Kidney (tissue), 13 donors: ENCODE measurements at regions not wholly inside any gene's neighbourhood (a gene's known extent, or its start where the extent isn't known, plus 50 kb on each side); places are given as distances from the start of the nearest gene placed in this dataset.
"Not testable (repeated sequence)": the region's sequence is repeated elsewhere in the genome, so short reads cannot be mapped to it uniquely, and the experiment has no call there.

ENCODE experiments used
- DNase-seq, 5 donors: peaks; one replicate each; pipeline ENCODE4 v3.0.0-alpha.2; 2013 to 2020
- FAIRE-seq: peaks from 2 replicates; lab custom pipeline; 2012; peaks lifted over from hg19 to GRCh38; lab: Jason Lieb, UNC
- H3K27ac ChIP-seq, 2 donors: one replicate each; pipeline ENCODE4 v1.7.0; 2013; ENCODE audit warnings: low read depth in 2 of 2, low read length in 2 of 2, inconsistent platforms in 1 of 2
- H3K27me3 ChIP-seq: one replicate; pipeline ENCODE4 v1.7.1; 2013; ENCODE audit warnings: low read length, inconsistent platforms; ENCODE audit not compliant: control insufficient read depth, insufficient read depth
- H3K36me3 ChIP-seq, 3 donors: one replicate each; pipeline versions ENCODE4 v1.7.0 to v1.7.1; 2013; ENCODE audit warnings: low read length in 3 of 3, control low read depth in 1 of 3, inconsistent platforms in 1 of 3; ENCODE audit not compliant: insufficient read depth in 3 of 3, control insufficient read depth in 2 of 3
- H3K4me1 ChIP-seq, 3 donors: one replicate each; pipeline versions ENCODE4 v1.7.0 to v1.7.1; 2013; ENCODE audit warnings: low read length in 3 of 3, inconsistent platforms in 1 of 3, low read depth in 1 of 3; ENCODE audit not compliant: control insufficient read depth in 2 of 3, insufficient read depth in 2 of 3
- H3K4me3 ChIP-seq, 3 donors: one replicate each; pipeline versions ENCODE4 v1.7.0 to v1.8.1; 2013; ENCODE audit warnings: low read length in 3 of 3, control low read depth in 1 of 3, inconsistent platforms in 1 of 3
- H3K9ac ChIP-seq, 3 donors: one replicate each; pipeline versions ENCODE4 v1.7.0 to v1.7.1; 2013; ENCODE audit warnings: low read length in 3 of 3, control low read depth in 1 of 3, inconsistent platforms in 1 of 3
- H3K9me3 ChIP-seq, 3 donors: one replicate each; pipeline versions ENCODE4 v1.7.0 to v1.7.1; 2013; ENCODE audit warnings: low read length in 3 of 3, control low read depth in 1 of 3, inconsistent platforms in 1 of 3; ENCODE audit not compliant: control insufficient read depth in 2 of 3, insufficient read depth in 1 of 3
- intact Hi-C: fragments of 100-400 bp; cut with DNase I; formaldehyde crosslinking; loops from one replicate; pipeline ENCODE4 v1.11.1; 2022
- TF ChIP-seq, protein P1 (sequence below): IDR thresholded peaks from 3 replicates; pipeline ENCODE4 v1.5.1; 2012; ENCODE audit warnings: mild to moderate bottlenecking, moderate library complexity, borderline replicate concordance; ENCODE audit not compliant: insufficient read depth; ENCODE audit errors: extremely low read depth
- donor health status: control.
- donor health status: control.
- donor health status: control.
- donor health status: control.
- donor health status: control.
- donor health status: DM: yes; HTN: yes; CAD: no.
- donor health status: Normal renal cell carcinoma (clear cell type).

DNA sequence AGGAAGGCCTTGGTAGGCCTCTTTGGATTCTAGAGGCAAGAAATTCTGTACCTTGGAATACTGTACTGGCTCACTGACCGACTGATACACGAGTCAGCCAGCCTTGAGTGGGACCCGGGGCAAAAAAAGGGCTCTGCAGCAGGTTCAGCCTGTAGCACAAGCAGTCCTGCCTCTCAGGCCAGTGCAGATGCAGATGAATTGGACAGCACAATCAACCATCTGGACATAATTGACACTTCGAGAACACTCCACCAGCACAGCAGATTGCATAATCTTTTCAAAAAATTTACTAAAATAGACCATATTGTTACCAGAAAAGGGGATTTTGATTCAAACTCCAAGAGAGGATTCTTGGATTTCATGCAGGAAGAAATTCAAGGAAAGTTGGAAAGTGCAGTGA, 241.6 kb downstream of the RPIA start:
- intact Hi-C loops: no loop called here
- Histone ChIP-seq H3K4me1 (no peaks in the 10 kb centered on the region), H3K9me3 (no peaks in the 10 kb centered on the region), H3K36me3 (no peaks in the 10 kb centered on the region), H3K9ac (no peak overlapping the region), H3K27me3 (no peaks in the 10 kb centered on the region), H3K4me3 (no peak overlapping the region), H3K27ac (no peak overlapping the region)
- DNase-seq (no peak), FAIRE-seq (no peak)
- TF ChIP-seq, protein P1, sequence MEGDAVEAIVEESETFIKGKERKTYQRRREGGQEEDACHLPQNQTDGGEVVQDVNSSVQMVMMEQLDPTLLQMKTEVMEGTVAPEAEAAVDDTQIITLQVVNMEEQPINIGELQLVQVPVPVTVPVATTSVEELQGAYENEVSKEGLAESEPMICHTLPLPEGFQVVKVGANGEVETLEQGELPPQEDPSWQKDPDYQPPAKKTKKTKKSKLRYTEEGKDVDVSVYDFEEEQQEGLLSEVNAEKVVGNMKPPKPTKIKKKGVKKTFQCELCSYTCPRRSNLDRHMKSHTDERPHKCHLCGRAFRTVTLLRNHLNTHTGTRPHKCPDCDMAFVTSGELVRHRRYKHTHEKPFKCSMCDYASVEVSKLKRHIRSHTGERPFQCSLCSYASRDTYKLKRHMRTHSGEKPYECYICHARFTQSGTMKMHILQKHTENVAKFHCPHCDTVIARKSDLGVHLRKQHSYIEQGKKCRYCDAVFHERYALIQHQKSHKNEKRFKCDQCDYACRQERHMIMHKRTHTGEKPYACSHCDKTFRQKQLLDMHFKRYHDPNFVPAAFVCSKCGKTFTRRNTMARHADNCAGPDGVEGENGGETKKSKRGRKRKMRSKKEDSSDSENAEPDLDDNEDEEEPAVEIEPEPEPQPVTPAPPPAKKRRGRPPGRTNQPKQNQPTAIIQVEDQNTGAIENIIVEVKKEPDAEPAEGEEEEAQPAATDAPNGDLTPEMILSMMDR: no peak

DNA sequence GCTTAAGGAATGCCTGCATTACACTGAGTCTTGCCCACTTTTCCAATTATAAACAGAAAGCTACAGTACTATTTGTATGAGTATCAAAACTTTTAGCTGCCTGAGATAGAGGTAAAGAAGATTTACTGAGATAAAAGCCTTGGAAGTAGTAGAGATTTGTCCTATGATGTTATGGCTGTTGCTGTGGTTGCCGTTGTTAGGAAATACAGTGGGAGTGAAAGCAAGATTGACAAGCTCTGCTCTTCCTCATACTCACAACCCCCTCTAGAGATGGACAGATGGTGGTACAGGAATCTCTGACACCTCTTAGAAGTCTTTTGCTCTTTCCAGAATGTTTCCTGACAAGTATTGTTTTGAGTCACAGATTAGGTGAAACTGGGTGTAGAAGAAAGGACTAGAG, 242.5 kb downstream of the RPIA start:
- H3K9me3 ChIP-seq: no peaks in the 10 kb centered on the region
- H3K4me1 ChIP-seq: no peaks in the 10 kb centered on the region
- FAIRE-seq (no peak), DNase-seq (peak in 2 of 5 donors; percentile 35 to 81)
- intact Hi-C loops: no loop called here
- no peak overlapping the region for H3K9ac ChIP-seq
- H3K27ac ChIP-seq: no peak overlapping the region
- no peaks in the 10 kb centered on the region for H3K36me3 ChIP-seq
- no peaks in the 10 kb centered on the region for H3K27me3 ChIP-seq
- TF ChIP-seq, protein P1: no peak
- no peak overlapping the region for H3K4me3 ChIP-seq

DNA sequence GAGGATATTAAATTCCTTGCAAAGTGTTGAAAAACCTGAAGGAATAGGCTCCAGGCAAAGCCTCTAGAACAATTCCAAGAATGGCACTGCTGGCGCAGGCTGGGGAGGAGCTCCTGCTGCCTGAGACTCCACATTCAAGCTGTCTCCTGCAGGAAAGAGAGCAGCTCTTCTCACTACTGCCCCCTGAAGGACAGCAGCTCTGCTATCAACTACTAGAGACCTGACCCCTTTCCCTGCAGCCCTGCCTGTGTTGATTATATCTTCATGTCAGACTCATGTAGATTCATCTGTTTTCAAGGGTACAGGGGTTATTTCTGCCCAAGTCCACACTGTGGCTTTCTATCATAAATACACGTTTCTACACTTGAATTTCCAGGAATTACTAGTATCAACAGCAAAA, 249.7 kb downstream of the RPIA start:
- H3K27ac ChIP-seq, H3K4me3 ChIP-seq, H3K27me3 ChIP-seq, H3K9me3 ChIP-seq, H3K9ac ChIP-seq, H3K4me1 ChIP-seq, H3K36me3 ChIP-seq, FAIRE-seq, intact Hi-C loops: not testable (repeated sequence)
- DNase-seq: peak in 2 of 5 donors; percentile 6 to 23

DNA sequence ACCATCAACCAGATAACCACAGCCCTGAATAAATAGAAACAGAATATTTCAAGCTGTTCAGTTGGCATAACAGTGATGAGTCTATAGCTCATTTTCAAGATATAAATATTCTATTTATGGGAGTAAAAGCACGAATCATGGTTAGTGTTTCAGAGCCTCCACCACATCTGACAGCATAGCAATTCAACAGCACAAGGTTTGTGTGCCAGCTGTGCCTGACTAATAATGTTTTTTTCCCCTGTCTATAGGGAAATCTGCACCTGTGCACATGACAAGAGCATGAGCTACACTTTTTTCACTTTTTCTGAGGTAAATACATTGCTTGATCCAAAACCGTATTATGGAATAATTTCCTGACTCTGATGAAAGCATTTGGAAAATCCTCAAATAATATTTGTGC, 251.3 kb downstream of the RPIA start:
- no peak overlapping the region for H3K4me3 ChIP-seq
- H3K27ac ChIP-seq: no peak overlapping the region
- DNase-seq (no peak), FAIRE-seq (no peak)
- intact Hi-C loops: no loop called here
- no peaks in the 10 kb centered on the region for H3K36me3 ChIP-seq
- H3K9ac ChIP-seq: no peak overlapping the region
- TF ChIP-seq, protein P1: no peak
- no peaks in the 10 kb centered on the region for H3K4me1 ChIP-seq
- H3K9me3 ChIP-seq: no peaks in the 10 kb centered on the region
- H3K27me3 ChIP-seq: no peaks in the 10 kb centered on the region
